T-helper 1 cell (primary cell): ENCODE measurements at regions not wholly inside any gene's neighbourhood (a gene's known extent, or its start where the extent isn't known, plus 50 kb on each side); places are given as distances from the start of the nearest gene placed in this dataset.
"Not testable (repeated sequence)": the region's sequence is repeated elsewhere in the genome, so short reads cannot be mapped to it uniquely, and the experiment has no call there.

Experiments used
- DNase-seq, 5 donors: peaks; one replicate each; pipeline ENCODE4 v3.0.0-alpha.2; 2012 to 2020

GRCh38 chr2:85969367-85969766, 80.6 kb upstream of the ST3GAL5 start:
- not testable (repeated sequence) for DNase-seq

GRCh38 chr2:85965770-85966169, 77.0 kb upstream of the ST3GAL5 start:
- DNase-seq = not testable (repeated sequence)

- not testable (repeated sequence) for DNase-seq
Observed at GRCh38 chr2:85963747-85964418, 75.1 kb upstream of the ST3GAL5 start.

DNA sequence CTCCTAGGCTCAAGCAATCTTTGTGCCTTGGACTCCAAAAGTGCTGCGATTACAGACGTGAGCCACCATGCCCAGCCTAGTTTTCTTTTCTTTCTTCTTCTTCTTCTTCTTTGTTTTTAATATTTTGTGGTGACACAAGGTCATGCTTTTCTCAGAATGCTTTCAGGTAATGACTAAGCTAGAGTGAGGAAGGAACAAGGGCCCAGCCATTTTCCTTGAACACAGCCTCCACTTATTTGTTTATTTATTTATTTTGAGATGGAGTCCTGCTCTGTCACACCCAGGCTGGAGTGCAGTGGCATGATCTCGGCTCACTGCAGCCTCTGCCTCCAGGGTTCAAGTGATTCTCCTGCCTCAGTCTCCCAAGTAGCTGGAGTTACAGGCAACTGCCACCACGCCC, 74.3 kb upstream of the ST3GAL5 start:
- DNase-seq = peak in 1 of 5 donors; percentile 60

DNA sequence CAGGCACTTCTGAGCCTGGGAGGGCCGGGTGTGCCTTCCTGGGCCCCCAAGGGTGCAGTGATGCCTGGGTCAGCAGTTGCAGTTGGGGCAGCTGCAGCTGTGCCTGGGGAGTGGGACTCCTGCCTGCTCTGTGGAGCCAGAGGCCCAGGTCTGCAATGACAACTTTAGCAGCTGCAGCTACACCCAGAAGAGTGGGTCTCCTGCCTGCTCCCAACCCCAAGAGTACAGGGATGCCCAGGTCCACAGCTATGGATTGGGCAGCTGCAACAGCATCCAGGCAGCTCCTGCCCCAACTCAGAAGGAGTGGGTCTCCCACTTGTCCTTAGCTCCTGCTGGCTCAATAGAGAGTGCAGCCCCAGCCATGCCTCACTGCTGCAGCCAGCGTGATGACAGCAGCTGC, 73.0 kb upstream of the ST3GAL5 start:
- DNase-seq = no peak

DNA sequence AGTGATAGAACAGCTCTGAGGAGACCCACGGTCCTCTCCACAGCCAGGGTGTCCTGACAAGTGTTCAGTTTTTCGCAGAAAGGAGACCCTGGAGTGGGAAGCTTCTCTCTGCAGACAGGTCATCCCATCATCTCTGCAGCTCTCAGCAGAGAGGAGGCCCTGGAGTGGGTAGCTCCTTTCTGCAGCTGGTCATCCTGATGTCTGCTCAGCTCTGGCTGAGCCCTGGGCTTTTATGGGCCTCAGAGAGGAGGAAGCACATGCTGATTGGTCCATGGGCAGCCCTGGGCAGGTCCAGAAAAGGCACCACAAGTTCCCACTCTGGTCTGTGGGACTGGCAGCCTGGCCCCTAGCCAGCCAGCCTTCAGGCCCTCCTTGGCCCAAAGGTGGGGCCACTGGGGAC, 72.3 kb upstream of the ST3GAL5 start:
- no peak for DNase-seq

DNA sequence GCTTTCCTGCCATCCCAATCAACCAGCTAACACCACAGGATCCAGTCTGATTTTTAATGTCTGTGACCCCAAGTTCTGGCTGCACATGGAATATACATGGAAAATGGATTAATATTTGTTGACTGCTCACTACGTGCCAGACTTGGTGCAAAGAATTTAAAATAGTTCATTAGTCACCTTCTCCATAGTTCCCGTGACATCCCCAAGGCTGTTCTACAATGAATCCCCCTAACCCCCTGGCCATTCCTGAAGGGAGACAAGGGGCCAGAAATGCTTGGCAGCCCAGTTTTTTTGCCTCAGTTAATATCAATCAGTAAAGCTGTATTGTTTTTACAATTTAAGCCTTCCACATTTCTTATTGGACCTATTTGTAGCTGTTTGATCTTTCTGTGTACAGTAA, 71.0 kb upstream of the ST3GAL5 start:
- DNase-seq = no peak

DNA sequence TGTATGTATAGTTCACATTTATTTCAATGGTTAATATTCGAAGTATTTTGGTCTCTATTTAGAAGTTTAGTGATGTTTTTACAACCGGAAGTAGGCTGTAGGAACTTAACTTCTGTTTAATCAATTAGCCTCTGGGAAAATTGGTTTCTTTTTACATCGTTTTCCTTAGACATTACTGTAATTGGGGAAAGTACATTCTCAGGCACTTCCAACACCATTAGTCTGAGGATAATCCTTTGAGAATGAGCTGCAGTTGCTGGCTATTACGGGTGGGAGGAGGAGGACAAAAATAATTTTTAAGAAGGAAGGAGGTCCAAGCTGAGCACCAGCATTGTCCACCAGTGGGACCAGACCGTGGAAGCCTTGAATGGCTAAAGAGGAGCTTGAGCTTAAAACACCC, 70.4 kb upstream of the ST3GAL5 start:
- no peak for DNase-seq

DNA sequence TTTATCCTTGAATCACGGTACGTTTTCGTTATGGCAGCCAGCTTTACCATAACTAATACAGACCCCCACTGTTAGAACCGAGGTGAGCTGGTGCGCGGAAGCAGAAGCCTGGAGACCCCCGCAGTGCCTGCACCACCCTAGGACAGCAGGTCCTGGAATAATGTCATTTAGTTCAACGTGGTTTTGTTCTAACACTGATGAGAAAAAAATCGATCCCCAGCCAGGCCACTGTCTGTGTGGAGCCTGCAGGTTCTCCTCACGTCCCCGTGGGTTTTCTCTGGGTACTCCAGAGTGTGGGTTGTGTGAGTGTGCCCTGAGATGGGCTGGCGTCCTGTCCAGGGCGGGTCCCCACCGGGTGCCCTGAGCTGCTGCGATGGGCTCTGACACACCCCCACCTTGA, 69.9 kb upstream of the ST3GAL5 start:
- no peak for DNase-seq

DNA sequence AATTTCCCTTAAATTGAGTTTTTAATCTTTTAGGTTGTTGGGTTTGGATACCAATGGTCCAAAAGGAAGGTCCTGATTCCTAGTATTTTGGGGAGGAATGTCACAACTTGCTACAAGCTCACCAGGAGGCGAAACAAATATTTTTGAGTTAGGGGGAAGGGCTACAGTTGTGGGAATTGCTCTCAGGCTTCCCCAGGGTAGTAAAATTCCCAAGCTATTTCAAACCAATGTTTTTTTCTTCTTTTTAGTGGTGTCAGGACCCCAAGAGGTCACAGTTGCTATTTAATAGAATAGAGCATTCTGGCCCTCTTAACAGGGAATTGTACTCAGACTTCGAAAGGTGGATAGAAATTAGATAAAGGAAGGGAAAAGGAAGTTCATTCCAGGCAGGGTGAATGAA, 68.5 kb upstream of the ST3GAL5 start:
- DNase-seq = no peak

DNA sequence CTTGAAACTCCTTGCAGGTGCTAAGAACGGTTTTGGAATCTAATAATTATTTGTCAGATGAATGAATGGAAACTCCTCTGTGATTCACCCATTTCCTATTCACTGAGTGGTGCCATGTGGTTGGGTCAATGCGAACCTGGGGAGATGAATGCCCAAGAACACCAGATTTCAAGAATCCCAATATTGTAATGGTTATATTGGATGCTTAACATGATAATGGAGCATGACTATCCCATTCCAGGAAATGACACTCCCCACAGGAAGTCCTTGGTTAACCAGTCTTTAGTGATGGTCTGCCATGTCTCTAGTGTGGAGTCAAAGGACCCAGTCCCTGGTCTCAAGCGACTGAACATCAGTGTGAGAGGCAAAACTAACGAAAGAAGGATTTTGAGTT, 67.9 kb upstream of the ST3GAL5 start:
- no peak for DNase-seq

GRCh38 chr2:85954590-85955458, 66.0 kb upstream of the ST3GAL5 start:
- DNase-seq = no peak

DNA sequence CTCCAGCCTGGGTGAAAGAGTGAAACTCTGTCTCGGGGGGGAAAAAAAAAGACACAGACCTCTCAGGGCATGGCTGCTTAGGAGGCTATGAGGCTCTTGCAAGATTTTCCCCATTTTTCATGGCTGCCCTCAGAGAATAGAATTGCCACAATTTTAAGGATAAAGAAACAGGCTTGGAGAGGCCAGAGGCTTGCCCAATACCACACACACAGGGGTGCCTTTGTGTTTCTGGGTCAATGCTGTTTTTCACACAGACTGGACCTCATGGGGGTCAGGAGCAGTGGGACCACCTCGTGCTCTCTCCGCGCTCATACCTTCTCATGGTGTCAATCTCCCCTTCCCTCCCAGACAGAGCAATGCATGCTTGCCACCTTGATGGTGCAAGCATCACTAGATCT, 65.4 kb upstream of the ST3GAL5 start:
- DNase-seq = no peak

DNA sequence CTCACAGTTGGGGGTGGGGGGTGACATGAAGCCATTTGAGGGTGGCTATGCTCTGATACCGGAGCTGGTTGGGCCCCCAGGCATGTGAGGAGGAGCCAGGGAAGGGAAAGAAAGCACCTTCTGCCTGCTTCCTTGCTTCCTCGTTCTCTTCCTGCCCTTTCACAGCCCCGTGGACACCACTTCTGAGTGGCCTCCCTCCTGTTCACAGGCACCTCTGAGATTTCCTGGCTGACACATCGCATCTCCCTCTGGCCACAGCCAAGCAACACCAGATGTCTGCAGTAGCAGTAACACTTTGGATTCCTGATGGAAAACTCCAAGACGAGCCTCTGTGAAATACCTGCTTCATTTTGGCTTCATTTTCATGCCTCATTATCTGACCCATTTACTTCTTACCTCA, 64.7 kb upstream of the ST3GAL5 start:
- DNase-seq = no peak

GRCh38 chr2:85952196-85952734, 63.5 kb upstream of the ST3GAL5 start:
- DNase-seq = no peak

DNA sequence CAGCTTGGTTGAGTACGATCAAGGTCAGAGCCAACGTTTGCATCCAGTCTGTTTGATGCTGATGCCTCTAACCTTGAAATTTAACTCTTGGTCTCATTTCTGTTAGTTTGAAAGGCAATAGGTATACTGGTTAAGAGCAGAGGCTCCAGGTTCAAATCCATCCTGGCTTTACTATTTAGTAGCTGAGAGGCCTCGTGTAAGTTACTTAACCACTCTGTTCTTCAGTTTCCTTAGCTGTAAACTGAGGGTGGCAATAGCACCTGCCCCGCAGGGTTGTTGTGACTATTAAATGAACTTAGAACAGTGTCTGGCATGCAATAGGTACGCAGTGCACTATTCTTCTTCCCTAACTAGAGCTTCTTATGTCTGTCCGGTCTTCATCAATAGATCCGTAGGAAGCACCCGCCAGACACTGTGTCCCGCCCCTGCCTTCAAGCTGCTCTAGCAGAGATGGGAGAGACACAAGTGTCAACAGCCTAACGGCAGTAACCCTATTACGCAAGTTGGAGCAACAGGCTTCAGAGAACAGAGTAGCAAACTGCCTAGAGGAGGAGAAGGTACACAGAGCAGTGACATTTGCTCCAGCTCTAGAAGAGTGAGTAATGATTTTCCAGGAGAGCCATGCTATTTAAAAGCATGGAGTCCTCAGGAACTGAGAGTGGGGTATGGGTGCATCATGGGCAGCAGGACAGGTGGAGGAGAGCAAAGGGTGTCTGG, 62.7 kb upstream of the ST3GAL5 start:
- DNase-seq = no peak

GRCh38 chr2:85950743-85951142, 62.0 kb upstream of the ST3GAL5 start:
- DNase-seq = no peak

GRCh38 chr2:85949280-85949679, 60.5 kb upstream of the ST3GAL5 start:
- no peak for DNase-seq

DNA sequence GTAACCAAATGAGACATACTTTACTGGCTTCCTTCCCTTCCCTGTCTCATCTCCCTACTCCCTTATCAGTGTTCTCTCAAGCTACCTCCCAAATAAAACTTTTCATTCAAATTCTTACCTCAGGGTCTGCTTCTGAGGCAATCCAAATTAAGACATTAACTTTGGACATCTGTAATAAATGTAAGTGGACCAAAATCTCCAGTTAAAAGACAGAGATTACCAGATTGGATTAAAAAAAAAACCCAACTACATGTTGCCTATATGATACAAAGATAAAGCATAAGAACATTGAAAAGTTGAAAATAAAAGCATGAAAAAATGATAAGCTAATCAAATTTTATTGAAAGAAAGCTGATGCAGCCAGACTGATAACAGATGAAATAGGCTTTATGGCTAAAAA, 58.8 kb upstream of the ST3GAL5 start:
- DNase-seq = no peak

DNA sequence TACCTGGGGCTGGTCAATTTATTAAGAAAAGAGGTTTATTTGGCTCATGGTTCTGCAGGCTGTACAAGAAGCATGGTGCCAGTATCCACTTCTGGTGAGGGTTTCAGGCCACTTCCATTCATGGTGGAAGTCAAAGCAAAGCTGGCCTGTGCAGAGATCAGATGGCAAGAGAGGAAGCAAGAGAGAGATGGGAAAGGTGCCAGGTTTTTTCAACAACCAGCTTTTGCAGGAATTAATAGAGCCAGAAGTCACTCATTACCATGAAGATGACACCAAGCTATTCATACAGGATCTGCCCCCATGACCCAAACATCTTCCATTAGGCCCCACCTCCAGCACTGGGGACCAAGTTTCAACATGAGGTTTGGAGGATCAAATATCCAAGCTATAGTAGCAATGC, 56.8 kb upstream of the ST3GAL5 start:
- DNase-seq = no peak

DNA sequence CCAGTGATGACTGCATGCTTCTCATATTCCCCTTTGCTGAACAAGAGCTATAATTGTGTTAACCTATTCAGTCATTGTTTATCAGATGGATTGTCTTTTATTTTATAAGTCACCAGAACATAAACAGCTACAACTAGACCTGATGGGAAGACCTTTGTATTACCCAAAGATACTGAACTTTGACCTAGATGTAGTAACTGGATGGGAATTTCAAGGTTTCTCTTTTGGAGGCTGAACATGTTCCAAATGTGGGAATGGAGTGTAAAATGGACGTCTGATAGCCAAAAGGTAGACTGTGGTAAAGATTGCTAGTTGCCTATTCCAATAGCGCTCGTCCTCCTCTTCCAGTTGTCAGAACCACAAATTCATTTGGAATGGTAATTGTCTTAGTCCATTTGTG, 56.4 kb upstream of the ST3GAL5 start:
- no peak for DNase-seq

GRCh38 chr2:85942346-85942957, 53.7 kb upstream of the ST3GAL5 start:
- no peak for DNase-seq

DNA sequence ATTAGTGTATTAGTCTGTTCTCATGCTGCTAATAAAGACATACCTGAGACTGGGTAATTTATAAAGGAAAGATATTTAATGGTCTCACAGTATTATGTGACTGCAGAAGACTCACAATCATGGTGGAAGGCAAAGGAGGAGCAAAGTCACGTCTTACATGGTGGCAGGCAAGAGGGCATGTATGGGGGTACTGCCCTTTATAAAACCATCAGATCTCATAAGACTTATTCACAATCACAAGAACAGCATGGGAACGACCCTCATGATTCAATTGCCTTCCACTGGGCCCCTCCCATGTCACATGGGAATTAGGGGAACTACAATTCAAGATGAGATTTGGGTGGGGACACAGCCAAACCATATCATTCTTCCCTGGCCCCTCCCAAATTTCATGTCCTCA, 52.7 kb upstream of the ST3GAL5 start:
- DNase-seq = not testable (repeated sequence)
